B cell (primary cell): ENCODE measurements at regions not wholly inside any gene's neighbourhood (a gene's known extent, or its start where the extent isn't known, plus 50 kb on each side); places are given as distances from the start of the nearest gene placed in this dataset.

ENCODE experiments used
- ATAC-seq: fragments of 200-7000 bp; cut with Tn5 transposase; one replicate; pipeline ENCODE4 v1.10.0; 2021; ENCODE audit warnings: low read depth, mild to moderate bottlenecking, moderate number of reproducible peaks, moderate library complexity
- CTCF ChIA-PET: fragments of 350-600 bp; sonication (Branson Sonifier 250); formaldehyde crosslinking; loops from one replicate; lab custom pipeline; 2021; ENCODE audit warnings: antibody characterized with exemption, inconsistent platforms; lab: Charles Lee
- POLR2A ChIA-PET: fragments of 350-600 bp; sonication (Branson Sonifier 250); formaldehyde crosslinking; loops from one replicate; lab custom pipeline; 2021; ENCODE audit warnings: antibody characterized with exemption; lab: Charles Lee
- DNase-seq: peaks from one replicate; pipeline ENCODE4 v3.0.0; 2013
- H2AFZ ChIP-seq: 2 replicates; pipeline ENCODE4 v1.6.1; 2012; ENCODE audit warnings: mild to moderate bottlenecking, low read depth, low read length; ENCODE audit not compliant: insufficient read depth, poor library complexity, severe bottlenecking
- H3K27ac ChIP-seq, 2 donors: 1 replicate in 1 of 2; 2 replicates in 1 of 2; pipeline ENCODE4 v1.5.1; 2012 to 2013; ENCODE audit warnings: low read length in 2 of 2, mild to moderate bottlenecking in 2 of 2, moderate library complexity in 1 of 2
- H3K27me3 ChIP-seq, 4 experiments: fragments of 200-600 bp in 1 of 4; sonication (generic) in 1 of 4; replicated peaks in 1 of 4; 1 replicate in 2 of 4; 2 replicates in 2 of 4; pipeline versions ENCODE4 v1.6.1 to v1.7.0; 2013 to 2016; ENCODE audit warnings: low read length in 3 of 4, mild to moderate bottlenecking in 2 of 4, mixed read lengths in 1 of 4, moderate library complexity in 1 of 4; ENCODE audit not compliant: insufficient read depth in 4 of 4, control insufficient read depth in 3 of 4; ENCODE audit errors: control extremely low read depth in 1 of 4
- H3K36me3 ChIP-seq, 2 experiments: replicated peaks in 1 of 2; 1 replicate in 1 of 2; 2 replicates in 1 of 2; pipeline versions ENCODE4 v1.6.1 to v1.7.1; 2013; ENCODE audit warnings: low read length in 1 of 2; ENCODE audit not compliant: insufficient read depth in 2 of 2, control insufficient read depth in 1 of 2; ENCODE audit errors: control extremely low read depth in 1 of 2, extremely low read depth in 1 of 2
- H3K4me1 ChIP-seq, 2 donors: fragments of 200-600 bp in 1 of 2; sonication (generic) in 1 of 2; 1 replicate in 1 of 2; 2 replicates in 1 of 2; pipeline versions ENCODE4 v1.5.1 to v1.6.1; 2013 to 2017; ENCODE audit warnings: low read length in 2 of 2; ENCODE audit not compliant: control insufficient read depth in 2 of 2, insufficient read depth in 2 of 2
- H3K4me2 ChIP-seq: replicated peaks from 2 replicates; pipeline ENCODE3; 2012; ENCODE audit warnings: mild to moderate bottlenecking, low read depth, low read length; ENCODE audit not compliant: poor library complexity, severe bottlenecking
- H3K4me3 ChIP-seq, 5 experiments: fragments of 200-600 bp in 1 of 5; sonication (generic) in 1 of 5; 1 replicate in 3 of 5; 2 replicates in 2 of 5; pipeline versions ENCODE4 v1.5.1 to v1.7.0; 2011 to 2016; ENCODE audit warnings: low read length in 4 of 5, mild to moderate bottlenecking in 4 of 5, low read depth in 2 of 5, control low read depth in 1 of 5, moderate library complexity in 1 of 5; ENCODE audit not compliant: insufficient read depth in 1 of 5; ENCODE audit errors: control extremely low read depth in 1 of 5, extremely low read depth in 1 of 5
- H3K79me2 ChIP-seq: fragments of 200-600 bp; sonication (generic); one replicate; pipeline ENCODE4 v1.6.0; 2016; ENCODE audit warnings: low read length; ENCODE audit not compliant: control insufficient read depth, insufficient read depth
- H3K9ac ChIP-seq: fragments of 200-600 bp; sonication (generic); 2 replicates; pipeline ENCODE4 v1.6.1; 2017; ENCODE audit warnings: mild to moderate bottlenecking, low read length, moderate library complexity
- H3K9me3 ChIP-seq, 3 donors: one replicate each; pipeline versions ENCODE4 v1.6.1 to v1.7.1; 2013; ENCODE audit warnings: low read length in 2 of 3; ENCODE audit not compliant: control insufficient read depth in 2 of 3, insufficient read depth in 1 of 3; ENCODE audit errors: control extremely low read depth in 1 of 3
- H4K20me1 ChIP-seq: 2 replicates; pipeline ENCODE4 v1.6.0; 2012; ENCODE audit warnings: mild to moderate bottlenecking, low read length; ENCODE audit not compliant: insufficient read depth, control insufficient read depth, poor library complexity, severe bottlenecking
- H3K27ac Mint-ChIP-seq: one replicate; pipeline ENCODE4 v1.8.0; 2021; ENCODE audit warnings: mixed read lengths
- H3K27me3 Mint-ChIP-seq: one replicate; pipeline ENCODE4 v1.8.0; 2021; ENCODE audit warnings: mixed read lengths
- H3K4me1 Mint-ChIP-seq: one replicate; pipeline ENCODE4 v1.8.0; 2021; ENCODE audit warnings: mixed read lengths
- H3K4me3 Mint-ChIP-seq: one replicate; pipeline ENCODE4 v1.8.0; 2021; ENCODE audit warnings: mixed read lengths
- H3K9me3 Mint-ChIP-seq: one replicate; pipeline ENCODE4 v1.8.0; 2022; ENCODE audit warnings: mixed read lengths; ENCODE audit not compliant: insufficient read depth
- EZH2 ChIP-seq: IDR thresholded peaks from 2 replicates; pipeline ENCODE4 v1.6.1; 2012; ENCODE audit warnings: borderline replicate concordance, low read depth, mild to moderate bottlenecking, moderate library complexity, low read length; ENCODE audit not compliant: insufficient read depth, poor library complexity, severe bottlenecking
- WGBS: methylation state at CpG from one replicate; pipeline ENCODE4 v1.1.5; 2013; ENCODE audit warnings: missing lambda C conversion rate; ENCODE audit not compliant: insufficient coverage; 5-methylcytosine and 5-hydroxymethylcytosine counted together
- intact Hi-C: fragments of 100-400 bp; cut with micrococcal nuclease; formaldehyde crosslinking; loops from one replicate; pipeline ENCODE4 v1.10.0; 2022
- TF ChIP-seq, protein P1 (sequence below): fragments of 200-600 bp; IDR thresholded peaks from one replicate; pipeline ENCODE4 v1.8.0; 2022; ENCODE audit warnings: antibody characterized with exemption, mild to moderate bottlenecking

DNA sequence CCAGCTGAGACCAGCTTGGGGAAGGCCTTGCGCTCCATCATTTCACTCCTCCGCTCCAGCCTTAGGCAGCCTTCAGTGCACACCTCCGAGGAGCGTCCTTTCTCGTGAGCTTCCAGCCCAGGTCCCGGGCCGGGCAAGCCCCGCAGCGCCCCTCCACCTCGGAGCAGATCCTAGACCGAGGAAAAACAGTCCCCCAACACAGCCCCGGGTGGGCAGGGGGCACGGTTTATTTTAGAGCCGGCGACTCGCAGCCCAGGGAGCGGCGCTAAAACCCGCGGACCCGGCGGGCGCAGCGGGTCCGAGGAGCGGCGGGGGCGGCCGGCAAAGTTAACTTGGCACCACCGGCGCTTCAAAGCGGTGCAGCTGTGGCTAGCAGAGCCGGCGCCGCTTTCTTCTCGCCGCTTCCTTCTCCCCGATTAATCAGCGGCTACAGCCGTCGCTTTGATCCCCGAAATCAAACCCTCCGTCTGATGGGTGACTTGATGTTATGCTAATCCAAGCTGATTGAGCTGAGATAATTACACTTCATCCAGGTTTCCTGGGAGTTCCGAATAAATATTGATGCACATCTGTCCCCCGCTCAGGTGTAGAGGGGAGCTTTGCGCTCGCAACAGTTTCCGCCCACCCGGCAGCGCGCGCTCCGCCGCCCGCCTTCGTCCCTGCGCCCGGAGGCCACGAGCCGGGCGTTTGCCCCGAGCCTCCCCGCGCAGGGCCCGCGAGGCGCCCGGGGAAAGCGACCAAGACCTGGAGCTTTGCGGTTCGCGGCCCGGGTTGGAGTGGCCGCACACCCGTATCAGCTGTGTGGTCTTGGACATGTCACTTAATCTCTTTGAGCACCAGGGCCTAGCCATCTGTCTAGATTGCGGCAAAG is 192.7 kb downstream of the BUD13 start:
- no peaks in the 10 kb centered on the region for H3K36me3 ChIP-seq
- 7% methylated on average over 73 of the region's 76 CpGs for WGBS
- no peaks in the 10 kb centered on the region for H3K79me2 ChIP-seq
- TF ChIP-seq, protein P1, sequence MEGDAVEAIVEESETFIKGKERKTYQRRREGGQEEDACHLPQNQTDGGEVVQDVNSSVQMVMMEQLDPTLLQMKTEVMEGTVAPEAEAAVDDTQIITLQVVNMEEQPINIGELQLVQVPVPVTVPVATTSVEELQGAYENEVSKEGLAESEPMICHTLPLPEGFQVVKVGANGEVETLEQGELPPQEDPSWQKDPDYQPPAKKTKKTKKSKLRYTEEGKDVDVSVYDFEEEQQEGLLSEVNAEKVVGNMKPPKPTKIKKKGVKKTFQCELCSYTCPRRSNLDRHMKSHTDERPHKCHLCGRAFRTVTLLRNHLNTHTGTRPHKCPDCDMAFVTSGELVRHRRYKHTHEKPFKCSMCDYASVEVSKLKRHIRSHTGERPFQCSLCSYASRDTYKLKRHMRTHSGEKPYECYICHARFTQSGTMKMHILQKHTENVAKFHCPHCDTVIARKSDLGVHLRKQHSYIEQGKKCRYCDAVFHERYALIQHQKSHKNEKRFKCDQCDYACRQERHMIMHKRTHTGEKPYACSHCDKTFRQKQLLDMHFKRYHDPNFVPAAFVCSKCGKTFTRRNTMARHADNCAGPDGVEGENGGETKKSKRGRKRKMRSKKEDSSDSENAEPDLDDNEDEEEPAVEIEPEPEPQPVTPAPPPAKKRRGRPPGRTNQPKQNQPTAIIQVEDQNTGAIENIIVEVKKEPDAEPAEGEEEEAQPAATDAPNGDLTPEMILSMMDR, result no peak
- TF ChIP-seq EZH2, result no peak
- H3K4me2 ChIP-seq, result no peak overlapping the region
- Mint-ChIP-seq H3K4me3 (no peak overlapping the region), H3K9me3 (no peaks in the 10 kb centered on the region), H3K4me1 (no peaks in the 10 kb centered on the region), H3K27ac (no peak overlapping the region), H3K27me3 (peaks cover 59% of the 10 kb centered on the region)
- H3K4me1 ChIP-seq, result no peaks in the 10 kb centered on the region
- ChIA-PET POLR2A (no interaction called here), CTCF (no interaction called here)
- ATAC-seq (no peak), DNase-seq (no peak)
- no peak overlapping the region for H2AFZ ChIP-seq
- H3K9me3 ChIP-seq, result peaks cover 0 to 2% (median 0%) of the 10 kb centered on the region in 3 donors
- no peak overlapping the region for H3K9ac ChIP-seq
- H3K27ac ChIP-seq, result no peak overlapping the region
- H4K20me1 ChIP-seq, result no peaks in the 10 kb centered on the region
- H3K27me3 ChIP-seq, result peaks cover 0 to 27% (median 5%) of the 10 kb centered on the region in 4 experiments
- intact Hi-C loops, result no loop called here
- no peak overlapping the region for H3K4me3 ChIP-seq

DNA sequence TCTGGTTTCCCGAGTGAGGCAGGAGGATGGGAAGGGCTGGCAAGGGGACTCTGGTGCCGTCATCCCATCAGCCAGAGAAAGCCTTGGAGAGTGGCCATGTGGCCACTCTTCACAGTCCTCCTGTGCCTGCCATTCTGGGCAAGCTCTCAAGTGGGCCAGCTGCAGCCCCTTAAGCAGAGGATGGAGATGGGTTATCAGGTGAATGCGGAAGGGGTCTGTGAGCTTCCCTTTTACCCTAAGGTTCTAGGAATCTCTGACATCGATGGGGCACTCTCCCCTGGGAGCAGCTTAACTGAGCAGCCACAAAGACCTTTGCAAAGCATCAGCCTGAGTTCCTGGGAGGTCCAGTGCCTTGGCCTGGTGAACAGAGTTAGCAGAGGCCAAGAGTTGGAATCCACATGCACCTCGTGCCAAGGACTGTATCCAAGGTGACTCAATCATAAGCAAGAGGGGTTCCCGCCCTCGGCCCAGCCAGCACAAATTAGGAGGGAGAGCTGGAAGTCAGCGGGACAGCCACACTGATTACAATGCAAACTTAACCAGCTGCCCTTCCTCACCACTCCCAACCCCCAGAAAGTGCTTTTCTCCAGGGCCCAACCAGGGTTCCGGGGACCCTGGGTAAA is 193.6 kb downstream of the BUD13 start:
- DNase-seq (no peak), ATAC-seq (no peak)
- Histone ChIP-seq H3K36me3 (no peaks in the 10 kb centered on the region), H3K9ac (no peak overlapping the region), H3K4me2 (no peak overlapping the region), H3K4me3 (no peak overlapping the region), H2AFZ (no peak overlapping the region), H3K9me3 (peaks cover 0 to 2% (median 0%) of the 10 kb centered on the region in 3 donors), H3K27ac (no peak overlapping the region), H3K4me1 (no peaks in the 10 kb centered on the region), H3K79me2 (no peaks in the 10 kb centered on the region), H3K27me3 (peaks cover 0 to 27% (median 5%) of the 10 kb centered on the region in 4 experiments), H4K20me1 (no peaks in the 10 kb centered on the region)
- CTCF ChIA-PET, result no interaction called here
- intact Hi-C loops, result no loop called here
- H3K27ac Mint-ChIP-seq, result no peak overlapping the region
- peaks cover 50% of the 10 kb centered on the region for H3K27me3 Mint-ChIP-seq
- H3K4me1 Mint-ChIP-seq, result no peaks in the 10 kb centered on the region
- no peak overlapping the region for H3K4me3 Mint-ChIP-seq
- no peaks in the 10 kb centered on the region for H3K9me3 Mint-ChIP-seq
- 27% methylated on average over 7 of the region's 9 CpGs for WGBS
- TF ChIP-seq EZH2, result no peak
- TF ChIP-seq, protein P1, result no peak
- POLR2A ChIA-PET, result no interaction called here
